SK-N-SH treated with all-trans-retinoic acid at 6 μM for 48 hours (cell line): ENCODE measurements at regions not wholly inside any gene's neighbourhood (a gene's known extent, or its start where the extent isn't known, plus 50 kb on each side); places are given as distances from the start of the nearest gene placed in this dataset.

Experiments
- ATAC-seq: fragments of 200-7000 bp; cut with Tn5 transposase; 3 replicates; pipeline ENCODE4 v1.9.1; 2020; ENCODE audit warnings: mild to moderate bottlenecking, moderate library complexity
- BACH2 ChIP-seq: fragments of 250-450 bp; sonication (Bioruptor Pico); IDR thresholded peaks from 2 replicates; pipeline ENCODE4 v1.9.0; 2021; ENCODE audit warnings: mild to moderate bottlenecking, borderline replicate concordance
- CSDC2 ChIP-seq: fragments of 250-450 bp; sonication (Bioruptor Pico); IDR thresholded peaks from 2 replicates; pipeline ENCODE4 v1.5.0; 2020; ENCODE audit warnings: mild to moderate bottlenecking, moderate library complexity
- ESRRG ChIP-seq: fragments of 250-450 bp; sonication (Bioruptor Pico); IDR thresholded peaks from 2 replicates; pipeline ENCODE4 v1.6.1; 2021; ENCODE audit warnings: mild to moderate bottlenecking
- GLIS3 ChIP-seq: fragments of 250-450 bp; sonication (Bioruptor Pico); IDR thresholded peaks from 2 replicates; pipeline ENCODE4 v1.5.0; 2020; ENCODE audit warnings: mild to moderate bottlenecking, moderate library complexity
- ISL1 ChIP-seq: fragments of 250-450 bp; sonication (Bioruptor Pico); IDR thresholded peaks from 2 replicates; pipeline ENCODE4 v2.1.2; 2022; ENCODE audit warnings: mild to moderate bottlenecking, moderate library complexity
- PATZ1 ChIP-seq: fragments of 250-450 bp; sonication (Bioruptor Pico); IDR thresholded peaks from 2 replicates; pipeline ENCODE4 v1.8.0; 2020; ENCODE audit warnings: mild to moderate bottlenecking, moderate library complexity, borderline replicate concordance
- PPARA ChIP-seq: fragments of 250-450 bp; sonication (Bioruptor Pico); IDR thresholded peaks from 2 replicates; pipeline ENCODE4 v1.5.0; 2020; ENCODE audit warnings: mild to moderate bottlenecking, borderline replicate concordance
- RARB ChIP-seq: fragments of 250-450 bp; sonication (Bioruptor Pico); IDR thresholded peaks from 2 replicates; pipeline ENCODE4 v1.8.0; 2021; ENCODE audit warnings: mild to moderate bottlenecking, moderate library complexity
- SNAI2 ChIP-seq: fragments of 250-450 bp; sonication (Bioruptor Pico); IDR thresholded peaks from 2 replicates; pipeline ENCODE4 v1.5.0; 2020; ENCODE audit warnings: mild to moderate bottlenecking, moderate library complexity
- TCF4 ChIP-seq: fragments of 250-450 bp; sonication (Bioruptor Pico); IDR thresholded peaks from 2 replicates; pipeline ENCODE4 v1.8.0; 2021; ENCODE audit warnings: mild to moderate bottlenecking, moderate library complexity, borderline replicate concordance
- TOX ChIP-seq: fragments of 250-450 bp; sonication (Bioruptor Pico); IDR thresholded peaks from 2 replicates; pipeline ENCODE4 v1.8.0; 2021; ENCODE audit warnings: mild to moderate bottlenecking, moderate library complexity, borderline replicate concordance
- ZC3H10 ChIP-seq: fragments of 250-450 bp; sonication (Bioruptor Pico); IDR thresholded peaks from 2 replicates; pipeline ENCODE4 v1.5.1; 2021; ENCODE audit warnings: mild to moderate bottlenecking, moderate library complexity
- ZFP3 ChIP-seq: fragments of 250-450 bp; sonication (Bioruptor Pico); IDR thresholded peaks from 2 replicates; pipeline ENCODE4 v1.5.0; 2020; ENCODE audit warnings: mild to moderate bottlenecking, moderate library complexity
- ZFP30 ChIP-seq: fragments of 450-650 bp; formaldehyde crosslinking; IDR thresholded peaks from 2 replicates; pipeline ENCODE4 v1.5.0; 2022; ENCODE audit warnings: mild to moderate bottlenecking, moderate library complexity
- ZNF565 ChIP-seq: fragments of 450-650 bp; formaldehyde crosslinking; conservative IDR thresholded peaks from 2 replicates; pipeline ENCODE4 v1.5.0; 2020; ENCODE audit warnings: low read depth, mild to moderate bottlenecking, moderate library complexity
- ZNF70 ChIP-seq: fragments of 450-650 bp; formaldehyde crosslinking; IDR thresholded peaks from 2 replicates; pipeline ENCODE4 v1.5.0; 2020; ENCODE audit warnings: mild to moderate bottlenecking, moderate library complexity
- ZNF8 ChIP-seq: fragments of 450-650 bp; formaldehyde crosslinking; IDR thresholded peaks from 2 replicates; pipeline ENCODE4 v1.5.0; 2020; ENCODE audit warnings: mild to moderate bottlenecking, moderate library complexity
- TF ChIP-seq, protein P1 (sequence below): fragments of 250-450 bp; sonication (Bioruptor Pico); IDR thresholded peaks from 2 replicates; pipeline ENCODE4 v1.5.0; 2020; ENCODE audit warnings: mild to moderate bottlenecking, moderate library complexity
- TF ChIP-seq, protein P2 (sequence below): fragments of 250-450 bp; sonication (Bioruptor Pico); IDR thresholded peaks from 2 replicates; pipeline ENCODE4 v1.5.1; 2020; ENCODE audit warnings: low read depth, mild to moderate bottlenecking, moderate library complexity

DNA sequence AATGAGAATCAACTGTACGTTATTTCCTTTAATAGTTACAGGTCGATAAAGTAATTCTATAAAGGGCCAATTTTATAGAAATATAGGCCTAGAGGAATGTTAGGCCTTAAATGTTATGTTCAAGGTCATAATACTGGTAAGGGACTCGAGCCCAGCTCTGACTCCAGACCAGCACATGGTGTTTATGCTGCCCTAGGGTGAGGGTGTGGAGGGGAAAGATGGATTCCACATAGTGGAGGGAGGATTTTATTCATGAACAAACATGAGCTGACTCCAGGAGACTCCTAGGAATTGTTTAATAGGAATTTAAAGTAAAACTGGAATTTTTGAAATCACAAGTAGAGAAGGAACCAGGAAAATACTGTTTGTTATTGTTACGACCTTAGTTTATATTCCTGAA, 139.9 kb downstream of the LACC1 start:
- TF ChIP-seq BACH2 (no peak), ZNF565 (CRISPR knock-in tag) (no peak), ZFP30 (no peak), PATZ1 (CRISPR knock-in tag) (no peak), ESRRG (no peak), GLIS3 (no peak)
- TF ChIP-seq, protein P1, sequence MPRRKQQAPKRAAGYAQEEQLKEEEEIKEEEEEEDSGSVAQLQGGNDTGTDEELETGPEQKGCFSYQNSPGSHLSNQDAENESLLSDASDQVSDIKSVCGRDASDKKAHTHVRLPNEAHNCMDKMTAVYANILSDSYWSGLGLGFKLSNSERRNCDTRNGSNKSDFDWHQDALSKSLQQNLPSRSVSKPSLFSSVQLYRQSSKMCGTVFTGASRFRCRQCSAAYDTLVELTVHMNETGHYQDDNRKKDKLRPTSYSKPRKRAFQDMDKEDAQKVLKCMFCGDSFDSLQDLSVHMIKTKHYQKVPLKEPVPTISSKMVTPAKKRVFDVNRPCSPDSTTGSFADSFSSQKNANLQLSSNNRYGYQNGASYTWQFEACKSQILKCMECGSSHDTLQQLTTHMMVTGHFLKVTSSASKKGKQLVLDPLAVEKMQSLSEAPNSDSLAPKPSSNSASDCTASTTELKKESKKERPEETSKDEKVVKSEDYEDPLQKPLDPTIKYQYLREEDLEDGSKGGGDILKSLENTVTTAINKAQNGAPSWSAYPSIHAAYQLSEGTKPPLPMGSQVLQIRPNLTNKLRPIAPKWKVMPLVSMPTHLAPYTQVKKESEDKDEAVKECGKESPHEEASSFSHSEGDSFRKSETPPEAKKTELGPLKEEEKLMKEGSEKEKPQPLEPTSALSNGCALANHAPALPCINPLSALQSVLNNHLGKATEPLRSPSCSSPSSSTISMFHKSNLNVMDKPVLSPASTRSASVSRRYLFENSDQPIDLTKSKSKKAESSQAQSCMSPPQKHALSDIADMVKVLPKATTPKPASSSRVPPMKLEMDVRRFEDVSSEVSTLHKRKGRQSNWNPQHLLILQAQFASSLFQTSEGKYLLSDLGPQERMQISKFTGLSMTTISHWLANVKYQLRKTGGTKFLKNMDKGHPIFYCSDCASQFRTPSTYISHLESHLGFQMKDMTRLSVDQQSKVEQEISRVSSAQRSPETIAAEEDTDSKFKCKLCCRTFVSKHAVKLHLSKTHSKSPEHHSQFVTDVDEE (CRISPR knock-in tag) = no peak
- no peak for ATAC-seq

GRCh38 chr13:44021422-44021821, 141.7 kb downstream of the LACC1 start:
- TF ChIP-seq ZNF565 (CRISPR knock-in tag) = no peak
- TF ChIP-seq BACH2 = no peak
- no peak for TF ChIP-seq PATZ1 (CRISPR knock-in tag)
- no peak for TF ChIP-seq CSDC2 (CRISPR knock-in tag)
- no peak for TF ChIP-seq ZNF8 (CRISPR knock-in tag)
- no peak for TF ChIP-seq ZFP30
- no peak for TF ChIP-seq GLIS3
- TF ChIP-seq, protein P2, sequence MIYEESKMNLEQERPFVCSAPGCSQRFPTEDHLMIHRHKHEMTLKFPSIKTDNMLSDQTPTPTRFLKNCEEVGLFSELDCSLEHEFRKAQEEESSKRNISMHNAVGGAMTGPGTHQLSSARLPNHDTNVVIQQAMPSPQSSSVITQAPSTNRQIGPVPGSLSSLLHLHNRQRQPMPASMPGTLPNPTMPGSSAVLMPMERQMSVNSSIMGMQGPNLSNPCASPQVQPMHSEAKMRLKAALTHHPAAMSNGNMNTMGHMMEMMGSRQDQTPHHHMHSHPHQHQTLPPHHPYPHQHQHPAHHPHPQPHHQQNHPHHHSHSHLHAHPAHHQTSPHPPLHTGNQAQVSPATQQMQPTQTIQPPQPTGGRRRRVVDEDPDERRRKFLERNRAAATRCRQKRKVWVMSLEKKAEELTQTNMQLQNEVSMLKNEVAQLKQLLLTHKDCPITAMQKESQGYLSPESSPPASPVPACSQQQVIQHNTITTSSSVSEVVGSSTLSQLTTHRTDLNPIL = no peak
- TF ChIP-seq ESRRG = no peak
- no peak for TF ChIP-seq ZC3H10 (CRISPR knock-in tag)
- TF ChIP-seq ZFP3 = no peak
- no peak for ATAC-seq

- TF ChIP-seq, protein P2 = no peak
- TF ChIP-seq ISL1 (no peak), SNAI2 (CRISPR knock-in tag) (no peak), TOX (CRISPR knock-in tag) (no peak), RARB (CRISPR knock-in tag) (no peak), PATZ1 (CRISPR knock-in tag) (no peak), TCF4 (no peak), CSDC2 (CRISPR knock-in tag) (no peak), ZNF70 (CRISPR knock-in tag) (no peak), PPARA (CRISPR knock-in tag) (no peak)
- no peak for ATAC-seq
Observed at GRCh38 chr13:44022196-44022595, 142.5 kb downstream of the LACC1 start.
